ENCODE measurements at regions not wholly inside any gene's neighbourhood (a gene's known extent, or its start where the extent isn't known, plus 50 kb on each side); places are given as distances from the start of the nearest gene placed in this dataset. TPM values are rescaled to one million over a fixed set of nuclear protein-coding genes. Genes with fewer than 3 reads are reported as not detected.
"Not testable (repeated sequence)": the region's sequence is repeated elsewhere in the genome, so short reads cannot be mapped to it uniquely, and the experiment has no call there.

GRCh38 chr1:206404309-206405027, 65.8 kb upstream of the IKBKE start:
- DNase-seq (ENCODE audit: low spot score): not testable (repeated sequence)

- DNase-seq (ENCODE audit: low spot score): not testable (repeated sequence)
Measured at GRCh38 chr1:206405282-206405681, 65.0 kb upstream of the IKBKE start.

GRCh38 chr1:206408371-206409288, 61.6 kb upstream of the IKBKE start:
- not testable (repeated sequence) for DNase-seq (ENCODE audit: low spot score)

GRCh38 chr1:206411321-206411720, 59.0 kb upstream of the IKBKE start:
- DNase-seq (ENCODE audit: low spot score): no peak

- DNase-seq (ENCODE audit: low spot score): no peak
Measured at GRCh38 chr1:206415942-206416341, 54.3 kb upstream of the IKBKE start.

- DNase-seq (ENCODE audit: low spot score): no peak
Measured at GRCh38 chr1:206417774-206418614, 52.3 kb upstream of the IKBKE start.

- DNase-seq (ENCODE audit: low spot score): peak; percentile 47
Measured at GRCh38 chr1:206419250-206419649, 51.0 kb upstream of the IKBKE start.

GRCh38 chr1:206419783-206420182, 50.5 kb upstream of the IKBKE start:
- DNase-seq (ENCODE audit: low spot score): no peak

GRCh38 chr1:206420471-206420870, 49.8 kb upstream of the IKBKE start:
- no peak for DNase-seq (ENCODE audit: low spot score)

Small RNA genes in the stretch of these regions (small RNA-seq; reads per million reads assigned to genes)
- not detected for gene AC244023.1

Data from HT-29 (cell line).